Body of pancreas (tissue), 4 donors: ENCODE measurements at regions not wholly inside any gene's neighbourhood (a gene's known extent, or its start where the extent isn't known, plus 50 kb on each side); places are given as distances from the start of the nearest gene placed in this dataset.

Source experiments
- POLR2A ChIP-seq, 3 donors: fragments of 450-650 bp; IDR thresholded peaks; one replicate each; pipeline ENCODE4 v1.6.1; 2016; ENCODE audit warnings: antibody characterized with exemption in 3 of 3, mild to moderate bottlenecking in 2 of 3
- TF ChIP-seq, protein P1 (sequence below), 7 experiments: fragments of 450-650 bp in 4 of 7; fragments of 200-600 bp in 3 of 7; sonication (generic) in 3 of 7; IDR thresholded peaks; one replicate each; pipeline ENCODE4 v1.5.1; 2016 to 2019; ENCODE audit warnings: antibody characterized with exemption in 7 of 7

DNA sequence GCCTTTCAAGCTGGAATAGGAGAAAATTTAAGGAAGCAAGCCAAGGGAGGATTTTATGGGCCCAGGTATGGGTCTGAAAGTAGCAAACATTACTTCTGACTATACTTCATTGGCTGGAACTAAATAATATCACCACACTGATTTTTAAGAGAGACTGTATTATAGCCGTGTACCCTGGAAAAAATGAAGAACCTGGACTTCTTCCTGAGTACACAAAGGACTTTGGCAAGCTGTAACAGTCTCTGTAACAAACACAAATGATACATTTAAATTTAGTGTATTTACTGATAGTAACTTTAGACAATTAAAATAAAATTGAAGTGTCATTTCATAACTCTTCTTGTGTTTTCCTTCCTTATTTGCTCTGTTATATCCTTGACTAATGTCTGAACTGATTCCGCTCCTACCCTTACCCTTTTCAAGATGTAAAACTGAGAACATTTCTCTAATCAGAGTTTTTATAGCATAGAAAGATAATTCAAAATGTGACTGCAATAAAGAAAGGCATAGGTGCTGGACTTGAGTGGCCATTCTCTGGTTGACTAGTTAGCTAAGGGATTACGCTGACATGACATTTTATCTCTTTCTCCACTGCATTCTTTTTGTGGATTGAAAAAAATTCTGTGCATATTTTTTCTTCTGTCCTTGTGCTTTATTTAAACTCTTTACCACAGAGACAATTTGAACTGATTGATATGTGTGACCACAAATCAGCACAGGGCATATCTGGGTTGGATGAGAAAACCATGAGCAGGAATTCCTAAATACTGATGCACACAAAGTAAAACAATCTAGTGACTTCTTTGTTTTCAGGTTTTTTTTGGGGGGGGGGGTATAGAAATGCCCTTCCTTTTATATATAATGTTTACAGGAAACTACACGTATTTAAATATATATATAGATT lies 349.7 kb downstream of the MDFIC start:
- TF ChIP-seq POLR2A (IDR thresholded peaks at IDR 0.05), result no peak
- TF ChIP-seq, protein P1, sequence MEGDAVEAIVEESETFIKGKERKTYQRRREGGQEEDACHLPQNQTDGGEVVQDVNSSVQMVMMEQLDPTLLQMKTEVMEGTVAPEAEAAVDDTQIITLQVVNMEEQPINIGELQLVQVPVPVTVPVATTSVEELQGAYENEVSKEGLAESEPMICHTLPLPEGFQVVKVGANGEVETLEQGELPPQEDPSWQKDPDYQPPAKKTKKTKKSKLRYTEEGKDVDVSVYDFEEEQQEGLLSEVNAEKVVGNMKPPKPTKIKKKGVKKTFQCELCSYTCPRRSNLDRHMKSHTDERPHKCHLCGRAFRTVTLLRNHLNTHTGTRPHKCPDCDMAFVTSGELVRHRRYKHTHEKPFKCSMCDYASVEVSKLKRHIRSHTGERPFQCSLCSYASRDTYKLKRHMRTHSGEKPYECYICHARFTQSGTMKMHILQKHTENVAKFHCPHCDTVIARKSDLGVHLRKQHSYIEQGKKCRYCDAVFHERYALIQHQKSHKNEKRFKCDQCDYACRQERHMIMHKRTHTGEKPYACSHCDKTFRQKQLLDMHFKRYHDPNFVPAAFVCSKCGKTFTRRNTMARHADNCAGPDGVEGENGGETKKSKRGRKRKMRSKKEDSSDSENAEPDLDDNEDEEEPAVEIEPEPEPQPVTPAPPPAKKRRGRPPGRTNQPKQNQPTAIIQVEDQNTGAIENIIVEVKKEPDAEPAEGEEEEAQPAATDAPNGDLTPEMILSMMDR (IDR thresholded peaks at IDR 0.05), result no peak
